MM.1S (cell line): ENCODE measurements at regions not wholly inside any gene's neighbourhood (a gene's known extent, or its start where the extent isn't known, plus 50 kb on each side); places are given as distances from the start of the nearest gene placed in this dataset.

ENCODE experiments used
- DNase-seq: peaks from one replicate; pipeline ENCODE4 v3.0.0-alpha.2; 2015
- H2AFZ ChIP-seq: fragments of 300-600 bp; sonication (generic); 2 replicates; pipeline ENCODE4 v1.6.0; 2016; ENCODE audit warnings: antibody characterized with exemption, low read length
- H3F3A ChIP-seq: fragments of 300-600 bp; sonication (generic); 2 replicates; pipeline ENCODE4 v1.6.1; 2016; ENCODE audit warnings: mild to moderate bottlenecking, antibody characterized with exemption, low read length, moderate library complexity, mixed read lengths; ENCODE audit not compliant: insufficient read depth
- H3K27ac ChIP-seq: fragments of 300-600 bp; sonication (generic); 2 replicates; pipeline ENCODE4 v1.5.1; 2016; ENCODE audit warnings: mild to moderate bottlenecking, low read length
- H3K27me3 ChIP-seq: fragments of 300-600 bp; sonication (generic); replicated peaks from 2 replicates; pipeline ENCODE4 v1.6.0; 2016; ENCODE audit warnings: low read length; ENCODE audit not compliant: insufficient read depth
- H3K36me3 ChIP-seq: fragments of 300-600 bp; sonication (generic); replicated peaks from 2 replicates; pipeline ENCODE4 v1.6.1; 2016; ENCODE audit warnings: mild to moderate bottlenecking, low read length, mixed read lengths; ENCODE audit not compliant: insufficient read depth
- H3K4me1 ChIP-seq: fragments of 300-600 bp; sonication (generic); 2 replicates; pipeline ENCODE4 v1.6.1; 2016; ENCODE audit warnings: low read length, mixed read lengths
- H3K4me2 ChIP-seq: fragments of 300-600 bp; sonication (generic); 2 replicates; pipeline ENCODE4 v1.6.0; 2016; ENCODE audit warnings: low read depth, low read length
- H3K4me3 ChIP-seq: fragments of 300-600 bp; sonication (generic); 2 replicates; pipeline ENCODE4 v1.5.1; 2016; ENCODE audit warnings: low read length, mixed read lengths
- H3K79me2 ChIP-seq: fragments of 300-600 bp; sonication (generic); 2 replicates; pipeline ENCODE4 v1.6.1; 2016; ENCODE audit warnings: mixed run types, low read length, mixed read lengths
- H3K9ac ChIP-seq: fragments of 300-600 bp; sonication (generic); 2 replicates; pipeline ENCODE4 v1.6.1; 2016; ENCODE audit warnings: low read length, mixed read lengths
- H3K9me2 ChIP-seq: fragments of 300-600 bp; sonication (generic); replicated peaks from 2 replicates; pipeline ENCODE4 v1.6.1; 2016; ENCODE audit warnings: mild to moderate bottlenecking, low read length, mixed read lengths; ENCODE audit not compliant: insufficient read depth
- H3K9me3 ChIP-seq: fragments of 300-600 bp; sonication (generic); replicated peaks from 2 replicates; pipeline ENCODE4 v1.6.1; 2016; ENCODE audit warnings: mild to moderate bottlenecking, low read length, mixed read lengths; ENCODE audit not compliant: insufficient read depth
- H4K20me1 ChIP-seq: fragments of 300-600 bp; sonication (generic); 2 replicates; pipeline ENCODE4 v1.6.1; 2016; ENCODE audit warnings: mild to moderate bottlenecking, low read length, moderate library complexity, mixed read lengths; ENCODE audit not compliant: insufficient read depth
- EZH2 ChIP-seq: fragments of 300-600 bp; sonication (generic); optimal IDR thresholded peaks from 2 replicates; pipeline ENCODE3; 2017; ENCODE audit warnings: low read depth, mild to moderate bottlenecking, antibody characterized with exemption, low read length, mixed read lengths
- EZH2phosphoT487 ChIP-seq: fragments of 300-600 bp; sonication (generic); IDR thresholded peaks from 2 replicates; pipeline ENCODE4 v1.6.1; 2018; ENCODE audit warnings: antibody characterized with exemption, low read length
- TF ChIP-seq, protein P1 (sequence below): fragments of 300-600 bp; sonication (generic); IDR thresholded peaks from 2 replicates; pipeline ENCODE4 v1.5.1; 2016; ENCODE audit warnings: antibody characterized with exemption, low read length, mixed read lengths

DNA sequence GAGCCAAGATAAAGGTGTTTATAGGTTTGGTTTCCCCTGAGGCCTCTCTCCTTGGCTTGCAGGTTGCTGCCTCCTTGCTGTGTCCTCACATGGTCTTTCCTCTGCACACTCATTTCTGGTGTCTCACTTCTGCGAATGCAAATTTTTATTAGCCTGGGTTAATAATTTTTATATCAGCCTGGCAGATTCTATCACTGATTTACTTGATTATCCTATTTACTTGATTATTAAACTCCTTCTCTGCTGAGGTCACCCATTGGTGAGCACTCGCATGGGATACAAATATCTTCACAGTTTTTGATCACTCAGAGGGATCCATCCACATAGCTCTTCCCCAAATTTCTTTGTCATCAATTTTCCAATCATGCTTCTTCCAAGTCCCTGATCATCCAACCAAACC lies 90.9 kb upstream of the IGLL5 start:
- Histone ChIP-seq H3K36me3 (no peaks in the 10 kb centered on the region), H3K79me2 (no peaks in the 10 kb centered on the region), H3K4me3 (no peak overlapping the region), H2AFZ (no peak overlapping the region), H3K4me2 (no peak overlapping the region), H3F3A (0 out of 2 replicates have a peak, but pooled peaks cover 2% of the 10 kb centered on the region), H3K9ac (no peak overlapping the region), H3K9me3 (no peaks in the 10 kb centered on the region), H3K4me1 (no peaks in the 10 kb centered on the region), H3K27ac (no peak overlapping the region), H3K9me2 (no peaks in the 10 kb centered on the region), H4K20me1 (no peaks in the 10 kb centered on the region), H3K27me3 (no peaks in the 10 kb centered on the region)
- no peak for DNase-seq
- no peak for TF ChIP-seq EZH2
- TF ChIP-seq, protein P1, sequence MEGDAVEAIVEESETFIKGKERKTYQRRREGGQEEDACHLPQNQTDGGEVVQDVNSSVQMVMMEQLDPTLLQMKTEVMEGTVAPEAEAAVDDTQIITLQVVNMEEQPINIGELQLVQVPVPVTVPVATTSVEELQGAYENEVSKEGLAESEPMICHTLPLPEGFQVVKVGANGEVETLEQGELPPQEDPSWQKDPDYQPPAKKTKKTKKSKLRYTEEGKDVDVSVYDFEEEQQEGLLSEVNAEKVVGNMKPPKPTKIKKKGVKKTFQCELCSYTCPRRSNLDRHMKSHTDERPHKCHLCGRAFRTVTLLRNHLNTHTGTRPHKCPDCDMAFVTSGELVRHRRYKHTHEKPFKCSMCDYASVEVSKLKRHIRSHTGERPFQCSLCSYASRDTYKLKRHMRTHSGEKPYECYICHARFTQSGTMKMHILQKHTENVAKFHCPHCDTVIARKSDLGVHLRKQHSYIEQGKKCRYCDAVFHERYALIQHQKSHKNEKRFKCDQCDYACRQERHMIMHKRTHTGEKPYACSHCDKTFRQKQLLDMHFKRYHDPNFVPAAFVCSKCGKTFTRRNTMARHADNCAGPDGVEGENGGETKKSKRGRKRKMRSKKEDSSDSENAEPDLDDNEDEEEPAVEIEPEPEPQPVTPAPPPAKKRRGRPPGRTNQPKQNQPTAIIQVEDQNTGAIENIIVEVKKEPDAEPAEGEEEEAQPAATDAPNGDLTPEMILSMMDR, result no peak
- no peak for TF ChIP-seq EZH2phosphoT487

DNA sequence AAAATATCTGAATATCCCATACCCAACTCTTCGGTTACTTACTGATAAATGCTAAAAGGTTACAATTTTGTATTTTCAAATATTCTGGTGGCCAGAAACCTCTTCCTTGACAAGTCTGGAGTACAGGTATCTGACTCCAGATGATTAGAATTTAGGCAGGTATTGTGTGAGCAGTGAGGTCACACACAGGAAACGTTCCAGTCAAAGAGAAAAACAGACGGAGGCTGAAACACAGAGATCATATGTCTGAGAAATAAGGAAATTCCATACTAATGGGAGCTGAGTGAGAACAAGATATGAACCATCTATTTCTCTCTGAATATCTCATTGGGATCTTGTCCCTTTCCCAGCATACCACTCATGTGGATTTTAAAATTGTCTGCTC lies 89.4 kb upstream of the IGLL5 start:
- no peaks in the 10 kb centered on the region for H4K20me1 ChIP-seq
- H3F3A ChIP-seq, result 0 out of 2 replicates have a peak, but pooled peaks cover 2% of the 10 kb centered on the region
- H3K9me2 ChIP-seq, result no peaks in the 10 kb centered on the region
- TF ChIP-seq EZH2phosphoT487 (no peak), EZH2 (no peak)
- TF ChIP-seq, protein P1, result no peak
- H3K9me3 ChIP-seq, result no peaks in the 10 kb centered on the region
- H3K4me1 ChIP-seq, result peaks cover 10% of the 10 kb centered on the region
- no peaks in the 10 kb centered on the region for H3K36me3 ChIP-seq
- no peaks in the 10 kb centered on the region for H3K79me2 ChIP-seq
- H3K4me3 ChIP-seq, result no peak overlapping the region
- no peak overlapping the region for H3K4me2 ChIP-seq
- H3K27ac ChIP-seq, result no peak overlapping the region
- no peaks in the 10 kb centered on the region for H3K27me3 ChIP-seq
- no peak for DNase-seq
- H2AFZ ChIP-seq, result no peak overlapping the region
- no peak overlapping the region for H3K9ac ChIP-seq

DNA sequence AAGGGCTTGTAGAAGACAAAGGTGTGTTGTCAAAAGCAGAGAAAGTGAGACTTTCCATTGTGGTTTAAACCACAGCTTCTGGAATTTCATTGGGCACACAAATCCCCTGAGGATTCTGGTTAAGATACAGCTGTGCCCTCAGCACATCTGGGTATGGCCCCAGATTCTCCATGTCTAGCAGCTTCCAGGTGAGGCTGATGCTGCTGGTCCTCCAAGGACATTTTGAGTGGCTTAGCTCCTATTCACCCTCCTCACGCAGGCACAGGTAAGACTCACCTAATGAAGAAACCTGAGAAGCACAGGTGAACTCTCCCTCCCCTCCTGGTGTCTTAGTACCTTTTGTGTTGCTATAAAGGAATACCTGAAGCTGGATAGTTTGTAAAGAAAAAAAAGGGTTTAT lies 88.9 kb upstream of the IGLL5 start:
- no peak overlapping the region for H2AFZ ChIP-seq
- H3K9me2 ChIP-seq, result no peaks in the 10 kb centered on the region
- H3K27me3 ChIP-seq, result no peaks in the 10 kb centered on the region
- DNase-seq, result no peak
- H4K20me1 ChIP-seq, result no peaks in the 10 kb centered on the region
- H3K27ac ChIP-seq, result no peak overlapping the region
- no peaks in the 10 kb centered on the region for H3K36me3 ChIP-seq
- no peak overlapping the region for H3K9ac ChIP-seq
- TF ChIP-seq EZH2, result no peak
- TF ChIP-seq, protein P1, result no peak
- no peak for TF ChIP-seq EZH2phosphoT487
- H3K4me1 ChIP-seq, result peaks cover 13% of the 10 kb centered on the region
- no peaks in the 10 kb centered on the region for H3K9me3 ChIP-seq
- H3K79me2 ChIP-seq, result no peaks in the 10 kb centered on the region
- H3K4me2 ChIP-seq, result no peak overlapping the region
- 0 out of 2 replicates have a peak, but pooled peaks cover 2% of the 10 kb centered on the region for H3F3A ChIP-seq
- H3K4me3 ChIP-seq, result no peak overlapping the region
